SK-N-SH treated with all-trans-retinoic acid at 6 μM for 48 hours (cell line): ENCODE measurements at regions not wholly inside any gene's neighbourhood (a gene's known extent, or its start where the extent isn't known, plus 50 kb on each side); places are given as distances from the start of the nearest gene placed in this dataset.

ENCODE experiments used
- ATAC-seq: fragments of 200-7000 bp; cut with Tn5 transposase; 3 replicates; pipeline ENCODE4 v1.9.1; 2020; ENCODE audit warnings: mild to moderate bottlenecking, moderate library complexity
- BACH2 ChIP-seq: fragments of 250-450 bp; sonication (Bioruptor Pico); IDR thresholded peaks from 2 replicates; pipeline ENCODE4 v1.9.0; 2021; ENCODE audit warnings: mild to moderate bottlenecking, borderline replicate concordance
- CREB5 ChIP-seq: fragments of 250-450 bp; sonication (Bioruptor Pico); IDR thresholded peaks from 2 replicates; pipeline ENCODE4 v1.5.1; 2020; ENCODE audit warnings: low read depth, mild to moderate bottlenecking, moderate library complexity
- CSDC2 ChIP-seq: fragments of 250-450 bp; sonication (Bioruptor Pico); IDR thresholded peaks from 2 replicates; pipeline ENCODE4 v1.5.0; 2020; ENCODE audit warnings: mild to moderate bottlenecking, moderate library complexity
- CSRNP3 ChIP-seq: fragments of 250-450 bp; sonication (Bioruptor Pico); IDR thresholded peaks from 2 replicates; pipeline ENCODE4 v1.5.1; 2021; ENCODE audit warnings: mild to moderate bottlenecking, moderate library complexity
- GLIS3 ChIP-seq: fragments of 250-450 bp; sonication (Bioruptor Pico); IDR thresholded peaks from 2 replicates; pipeline ENCODE4 v1.5.0; 2020; ENCODE audit warnings: mild to moderate bottlenecking, moderate library complexity
- ISL1 ChIP-seq: fragments of 250-450 bp; sonication (Bioruptor Pico); IDR thresholded peaks from 2 replicates; pipeline ENCODE4 v2.1.2; 2022; ENCODE audit warnings: mild to moderate bottlenecking, moderate library complexity
- OSR1 ChIP-seq: fragments of 250-450 bp; sonication (Bioruptor Pico); IDR thresholded peaks from 2 replicates; pipeline ENCODE4 v1.8.0; 2022; ENCODE audit warnings: moderate library complexity, mild to moderate bottlenecking, inconsistent platforms
- PATZ1 ChIP-seq: fragments of 250-450 bp; sonication (Bioruptor Pico); IDR thresholded peaks from 2 replicates; pipeline ENCODE4 v1.8.0; 2020; ENCODE audit warnings: mild to moderate bottlenecking, moderate library complexity, borderline replicate concordance
- POU6F1 ChIP-seq: fragments of 250-450 bp; sonication (Bioruptor Pico); IDR thresholded peaks from 2 replicates; pipeline ENCODE4 v1.8.0; 2021; ENCODE audit warnings: low read depth, mild to moderate bottlenecking, moderate library complexity, borderline replicate concordance
- PPARA ChIP-seq: fragments of 250-450 bp; sonication (Bioruptor Pico); IDR thresholded peaks from 2 replicates; pipeline ENCODE4 v1.5.0; 2020; ENCODE audit warnings: mild to moderate bottlenecking, borderline replicate concordance
- RARB ChIP-seq: fragments of 250-450 bp; sonication (Bioruptor Pico); IDR thresholded peaks from 2 replicates; pipeline ENCODE4 v1.8.0; 2021; ENCODE audit warnings: mild to moderate bottlenecking, moderate library complexity
- SNAI2 ChIP-seq: fragments of 250-450 bp; sonication (Bioruptor Pico); IDR thresholded peaks from 2 replicates; pipeline ENCODE4 v1.5.0; 2020; ENCODE audit warnings: mild to moderate bottlenecking, moderate library complexity
- TCF4 ChIP-seq: fragments of 250-450 bp; sonication (Bioruptor Pico); IDR thresholded peaks from 2 replicates; pipeline ENCODE4 v1.8.0; 2021; ENCODE audit warnings: mild to moderate bottlenecking, moderate library complexity, borderline replicate concordance
- TOX ChIP-seq: fragments of 250-450 bp; sonication (Bioruptor Pico); IDR thresholded peaks from 2 replicates; pipeline ENCODE4 v1.8.0; 2021; ENCODE audit warnings: mild to moderate bottlenecking, moderate library complexity, borderline replicate concordance
- TSHZ2 ChIP-seq: fragments of 250-450 bp; sonication (Bioruptor Pico); IDR thresholded peaks from 2 replicates; pipeline ENCODE4 v1.5.0; 2020; ENCODE audit warnings: mild to moderate bottlenecking, moderate library complexity
- ZC3H10 ChIP-seq: fragments of 250-450 bp; sonication (Bioruptor Pico); IDR thresholded peaks from 2 replicates; pipeline ENCODE4 v1.5.1; 2021; ENCODE audit warnings: mild to moderate bottlenecking, moderate library complexity
- ZFP3 ChIP-seq: fragments of 250-450 bp; sonication (Bioruptor Pico); IDR thresholded peaks from 2 replicates; pipeline ENCODE4 v1.5.0; 2020; ENCODE audit warnings: mild to moderate bottlenecking, moderate library complexity
- ZFP30 ChIP-seq: fragments of 450-650 bp; formaldehyde crosslinking; IDR thresholded peaks from 2 replicates; pipeline ENCODE4 v1.5.0; 2022; ENCODE audit warnings: mild to moderate bottlenecking, moderate library complexity
- ZNF565 ChIP-seq: fragments of 450-650 bp; formaldehyde crosslinking; conservative IDR thresholded peaks from 2 replicates; pipeline ENCODE4 v1.5.0; 2020; ENCODE audit warnings: low read depth, mild to moderate bottlenecking, moderate library complexity
- ZNF70 ChIP-seq: fragments of 450-650 bp; formaldehyde crosslinking; IDR thresholded peaks from 2 replicates; pipeline ENCODE4 v1.5.0; 2020; ENCODE audit warnings: mild to moderate bottlenecking, moderate library complexity
- ZNF8 ChIP-seq: fragments of 450-650 bp; formaldehyde crosslinking; IDR thresholded peaks from 2 replicates; pipeline ENCODE4 v1.5.0; 2020; ENCODE audit warnings: mild to moderate bottlenecking, moderate library complexity

GRCh38 chr1:59013276-59013927, 229.6 kb upstream of the JUN start (continued):
- no peak for TF ChIP-seq CSRNP3 (CRISPR knock-in tag)
- TF ChIP-seq, all 23 proteins: peak for 0

GRCh38 chr1:59013928-59014279, 230.1 kb upstream of the JUN start:
- ATAC-seq: no peak
- TF ChIP-seq BACH2 (no peak), TCF4 (CRISPR knock-in tag) (no peak), ISL1 (no peak), ZNF70 (no peak), TOX (CRISPR knock-in tag) (no peak), OSR1 (CRISPR knock-in tag) (no peak), RARB (no peak), SNAI2 (no peak), ZFP30 (CRISPR knock-in tag) (no peak), TSHZ2 (CRISPR knock-in tag) (no peak), CREB5 (no peak), ZFP3 (no peak), PPARA (no peak), CSRNP3 (CRISPR knock-in tag) (no peak), ZNF8 (CRISPR knock-in tag) (no peak), CSDC2 (CRISPR knock-in tag) (no peak), GLIS3 (CRISPR knock-in tag) (no peak), ZC3H10 (CRISPR knock-in tag) (no peak)

- no peak for ATAC-seq
- no peak for TF ChIP-seq PPARA
- no peak for TF ChIP-seq POU6F1 (CRISPR knock-in tag)
- TF ChIP-seq TOX (CRISPR knock-in tag): no peak
- TF ChIP-seq ZNF70: no peak
- TF ChIP-seq GLIS3 (CRISPR knock-in tag): no peak
- no peak for TF ChIP-seq ISL1
- no peak for TF ChIP-seq CSRNP3 (CRISPR knock-in tag)
- no peak for TF ChIP-seq RARB
- no peak for TF ChIP-seq ZFP30 (CRISPR knock-in tag)
- no peak for TF ChIP-seq OSR1 (CRISPR knock-in tag)
- no peak for TF ChIP-seq BACH2
- TF ChIP-seq CREB5: no peak
- no peak for TF ChIP-seq CSDC2 (CRISPR knock-in tag)
- no peak for TF ChIP-seq ZNF565 (CRISPR knock-in tag)
- no peak for TF ChIP-seq TCF4 (CRISPR knock-in tag)
- no peak for TF ChIP-seq ZC3H10 (CRISPR knock-in tag)
- TF ChIP-seq ZNF8 (CRISPR knock-in tag): no peak
- TF ChIP-seq ZFP3: no peak
- no peak for TF ChIP-seq PATZ1 (CRISPR knock-in tag)
Observed at GRCh38 chr1:59014827-59015226, 231.0 kb upstream of the JUN start.
